Caki2 (cell line): ENCODE measurements at regions not wholly inside any gene's neighbourhood (a gene's known extent, or its start where the extent isn't known, plus 50 kb on each side); places are given as distances from the start of the nearest gene placed in this dataset.

Source experiments
- DNase-seq: peaks from one replicate; pipeline ENCODE4 v3.0.0-alpha.2; 2015; ENCODE audit warnings: low read depth
- in situ Hi-C: cut with HindIII; loops from 2 replicates; pipeline ENCODE4 v1.10.0; 2016; ENCODE audit warnings: low sequenced_read_pairs, low pct_unique_long_range_greater_than_20kb, mixed read lengths

DNA sequence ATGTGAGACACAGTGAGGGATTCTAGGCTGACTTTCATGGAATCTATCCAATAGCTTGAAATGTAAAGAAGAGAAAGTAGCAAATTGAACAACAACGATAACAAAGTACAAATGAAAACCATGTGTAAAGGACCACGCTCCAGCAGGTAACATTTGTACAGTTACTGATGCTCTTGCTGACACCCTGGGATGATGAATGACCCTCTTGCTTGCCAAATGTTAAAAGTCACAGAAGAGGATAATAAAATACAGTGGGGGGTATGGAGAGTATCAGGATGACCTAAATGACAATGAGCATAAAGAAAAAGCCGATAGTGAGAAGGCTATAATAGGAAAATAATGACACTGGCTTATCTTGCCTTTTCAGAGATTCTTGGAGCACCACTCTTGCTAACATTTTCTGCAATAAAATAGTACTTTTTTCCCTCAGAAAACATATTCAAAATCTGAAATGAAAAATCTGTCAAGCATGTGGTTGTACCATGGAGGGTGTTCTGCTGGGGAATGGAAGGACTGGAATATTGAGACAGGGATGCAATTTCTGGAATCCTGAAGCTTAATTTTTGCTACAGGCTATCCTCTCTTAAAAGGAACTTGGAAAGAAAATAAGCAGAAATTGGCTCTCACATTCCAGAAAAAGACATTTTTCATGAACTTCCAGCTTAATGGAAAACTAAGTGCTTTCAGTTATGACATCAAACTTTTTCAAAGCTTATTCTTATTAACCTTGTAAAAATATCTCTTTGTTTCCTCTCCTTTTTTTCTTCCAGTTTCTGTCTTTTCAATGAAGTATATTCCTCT is 303.2 kb upstream of the GHITM start:
- no peak for DNase-seq
- in situ Hi-C loops, result no loop called here

DNA sequence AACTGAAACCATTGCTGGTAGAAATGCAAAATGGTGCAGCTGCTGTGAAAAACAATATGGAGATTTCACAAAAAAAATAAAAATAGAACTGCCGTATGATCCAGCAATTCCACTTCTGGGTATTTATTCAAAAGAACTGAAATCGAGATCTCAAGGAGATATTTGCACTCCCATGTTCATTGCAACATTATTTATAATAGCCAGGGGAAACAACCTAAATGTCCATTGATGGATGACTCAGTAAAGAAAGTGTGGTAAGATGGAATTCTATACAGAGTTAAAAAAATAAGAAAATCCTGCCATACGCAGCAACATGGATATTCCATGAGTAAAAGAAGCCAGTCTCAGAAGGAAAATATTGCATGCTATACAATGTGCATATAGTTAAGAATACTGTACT is 290.6 kb upstream of the GHITM start:
- in situ Hi-C loops, result no loop called here
- no peak for DNase-seq

DNA sequence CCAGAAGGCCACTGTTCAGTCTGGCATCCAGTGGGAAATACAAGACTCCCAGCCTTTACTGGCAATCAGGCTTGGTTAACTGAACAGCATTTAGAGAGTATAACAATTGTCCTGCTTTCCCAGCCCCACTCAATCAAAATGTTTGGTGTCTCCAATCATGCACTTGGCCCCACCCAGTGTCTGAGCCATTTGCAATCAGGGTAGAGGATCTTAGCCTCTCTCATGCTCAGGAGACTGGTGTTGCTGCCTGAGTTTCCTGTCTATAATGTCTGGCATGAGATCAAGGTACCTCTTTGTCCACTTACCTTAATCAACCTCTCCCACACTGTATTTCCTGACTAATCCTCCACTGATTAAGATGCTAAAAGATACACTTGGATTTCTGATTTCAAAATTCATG is 290.2 kb upstream of the GHITM start:
- in situ Hi-C loops, result no loop called here
- no peak for DNase-seq

DNA sequence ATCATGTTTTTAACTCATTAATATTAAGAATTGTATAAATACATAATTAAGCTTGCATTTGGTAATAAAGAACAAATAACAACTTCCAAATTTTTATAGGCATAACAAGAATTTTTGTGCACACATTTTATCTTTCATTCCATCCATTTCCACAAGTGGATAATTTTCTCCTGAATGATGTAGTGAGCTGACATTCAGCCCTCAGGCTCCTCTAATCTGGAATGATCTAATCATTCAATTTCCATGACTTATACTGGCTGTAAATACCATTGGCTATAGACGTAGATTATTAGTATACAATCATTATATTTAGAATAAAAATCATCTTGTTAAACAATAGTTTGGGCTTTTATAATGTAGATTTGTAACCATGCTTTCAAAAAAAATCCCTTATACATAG is 287.2 kb upstream of the GHITM start:
- DNase-seq, result no peak
- in situ Hi-C loops, result no loop called here

DNA sequence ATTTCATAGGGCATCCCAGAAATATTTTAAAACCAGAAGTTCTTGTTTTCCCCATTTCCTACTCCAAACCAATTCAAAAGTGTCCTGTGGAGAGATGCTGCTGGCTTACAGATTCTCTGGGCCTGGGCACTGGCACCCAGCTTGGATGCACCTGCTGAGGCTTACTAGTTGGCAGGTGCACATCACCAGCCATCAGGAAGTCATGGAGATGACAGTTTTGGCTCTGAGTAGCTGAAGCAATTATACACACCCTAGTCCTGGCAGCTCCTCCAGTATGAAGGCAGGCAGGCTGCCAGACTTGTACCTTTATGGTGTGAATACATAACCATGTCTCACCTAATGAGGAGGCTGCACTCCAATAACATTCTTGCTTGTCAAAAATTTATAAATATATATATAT is 276.6 kb upstream of the GHITM start:
- no peak for DNase-seq
- in situ Hi-C loops, result no loop called here

DNA sequence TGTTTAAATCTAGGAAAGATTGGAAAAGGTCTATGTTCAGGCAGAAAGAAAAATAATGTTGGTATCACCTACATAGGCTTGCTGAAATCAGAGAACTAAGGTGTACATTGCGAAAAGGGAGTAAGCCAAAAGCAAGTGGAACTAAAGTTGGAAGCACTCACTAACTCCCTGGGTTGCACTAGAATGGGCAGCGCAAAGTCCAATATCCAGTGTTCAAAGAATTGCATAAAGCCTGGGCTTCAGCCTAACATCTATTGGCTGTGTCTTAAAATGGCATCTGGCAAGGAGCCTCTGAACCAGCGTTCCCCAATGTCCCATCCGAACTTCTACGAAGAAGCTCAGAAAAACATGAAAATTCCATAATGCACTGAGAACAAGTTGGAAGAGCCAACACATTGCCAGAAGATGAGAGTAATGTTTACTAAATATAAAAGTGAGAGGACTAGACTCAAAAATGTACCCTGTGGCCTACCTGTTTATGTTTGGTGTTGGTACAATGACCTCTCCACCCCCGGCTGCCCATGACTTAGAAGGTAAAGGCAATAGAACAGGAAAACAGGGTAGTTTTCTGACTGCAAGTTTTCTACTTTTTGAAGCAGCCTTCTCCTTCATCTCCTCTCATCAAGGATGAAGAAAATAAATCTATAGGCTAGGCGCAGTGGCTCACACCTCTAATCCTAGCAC is 275.9 kb upstream of the GHITM start:
- DNase-seq, result no peak
- in situ Hi-C loops, result no loop called here

DNA sequence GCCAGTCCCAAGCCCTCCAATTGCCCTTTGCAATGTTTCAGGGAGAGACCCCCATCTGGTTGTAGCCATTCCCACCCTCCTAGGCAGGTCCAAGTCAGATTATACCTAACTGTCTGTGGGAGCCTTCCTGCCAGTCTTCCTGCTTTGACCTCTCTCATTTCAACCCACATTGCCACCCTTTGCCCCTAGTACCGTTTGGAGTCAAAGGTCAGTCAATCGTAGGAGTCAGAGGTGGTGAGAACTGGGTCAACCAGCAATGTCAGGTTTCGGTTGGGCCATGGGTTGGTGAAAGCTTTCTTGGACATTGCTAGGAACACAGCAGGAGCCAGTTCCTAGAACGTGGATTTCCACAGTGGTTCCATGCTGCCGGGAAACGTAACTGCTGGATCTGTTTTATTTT is 269.4 kb upstream of the GHITM start:
- no peak for DNase-seq
- in situ Hi-C loops, result no loop called here

DNA sequence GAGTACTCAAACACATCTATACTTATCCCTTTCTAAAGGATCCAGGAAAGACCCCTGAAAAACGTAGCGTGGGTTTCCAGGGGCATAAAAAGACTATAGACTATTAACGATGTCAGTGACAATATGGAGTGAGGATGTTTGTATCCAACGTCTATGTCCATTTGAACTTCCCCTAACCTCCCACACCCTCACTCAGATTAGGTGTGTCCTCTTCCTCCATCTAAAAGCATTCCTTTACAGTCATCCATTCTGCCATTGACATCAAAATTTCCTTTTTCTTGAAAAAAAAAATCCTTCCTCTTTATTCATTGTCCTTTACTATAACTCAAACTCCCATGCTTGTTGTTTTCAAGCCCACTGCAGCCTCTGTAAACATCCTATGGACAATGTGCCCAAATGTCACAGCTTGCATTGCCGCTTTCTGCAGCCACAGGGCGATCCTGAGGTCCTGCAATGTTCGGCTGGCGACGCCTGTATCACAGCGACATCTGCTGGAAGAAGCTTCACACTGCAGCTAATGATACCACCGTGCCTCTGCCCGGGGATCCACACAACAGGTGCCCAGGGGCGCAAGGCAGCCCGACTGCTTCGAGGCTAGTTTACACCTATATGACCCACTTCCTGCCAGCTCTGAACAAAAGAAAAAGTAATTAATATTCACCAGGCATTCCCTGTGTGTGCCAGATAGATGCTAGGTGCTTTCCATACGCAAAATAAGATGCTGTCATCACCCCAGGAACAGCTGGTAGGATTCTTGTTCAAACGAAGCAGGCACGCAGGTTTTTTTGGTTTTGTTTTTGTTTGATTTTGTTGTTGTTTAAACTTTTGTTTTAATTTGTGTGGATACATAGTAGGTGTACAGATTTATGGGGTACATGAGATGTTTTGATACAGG is 267.9 kb upstream of the GHITM start:
- in situ Hi-C loops, result no loop called here
- DNase-seq, result peak; percentile 53

DNA sequence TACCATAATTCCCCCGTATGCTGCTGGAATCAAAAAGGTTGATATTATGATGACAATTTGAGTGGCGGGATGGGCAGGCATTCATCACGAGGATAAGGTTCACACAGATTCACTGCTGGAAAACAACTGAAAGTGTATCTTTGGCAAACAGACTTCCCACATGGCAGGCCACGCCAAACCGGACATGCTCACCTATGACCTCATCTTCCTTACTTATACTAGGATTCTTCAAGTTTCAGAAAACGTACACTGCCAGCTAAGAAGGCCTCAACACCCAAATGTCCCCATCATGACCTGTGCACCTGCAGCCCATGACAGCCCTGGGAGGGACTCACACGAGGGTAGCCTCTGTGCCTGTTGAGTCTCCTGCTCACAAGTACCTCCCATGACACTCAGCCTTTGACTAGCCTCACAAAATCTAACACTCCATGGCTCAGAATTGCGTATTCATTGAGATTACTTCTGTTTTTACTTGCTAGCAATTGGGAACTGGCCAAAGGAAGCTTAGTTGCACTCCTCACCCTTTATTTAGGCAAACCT is 259.0 kb upstream of the GHITM start:
- in situ Hi-C loops, result no loop called here
- no peak for DNase-seq

DNA sequence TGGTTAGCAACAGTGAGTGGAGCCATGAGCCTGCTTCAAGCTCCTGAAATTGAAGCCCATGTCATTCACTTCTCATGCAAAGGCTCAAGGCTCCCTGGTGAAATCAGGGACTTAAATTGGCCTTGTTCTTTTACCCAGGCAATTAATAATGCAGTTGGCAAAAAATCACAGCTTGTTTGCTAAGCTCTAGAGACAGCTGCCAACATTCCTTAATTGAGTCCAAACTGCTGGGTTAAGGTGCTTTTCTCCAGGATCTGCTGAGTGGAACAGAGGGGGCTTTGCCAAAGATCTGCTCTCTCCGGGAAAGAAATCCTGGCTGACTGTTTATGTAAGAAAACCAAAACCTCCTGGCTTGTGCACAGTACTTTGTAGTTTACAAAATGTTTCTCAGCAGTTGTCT is 257.6 kb upstream of the GHITM start:
- in situ Hi-C loops, result no loop called here
- no peak for DNase-seq

DNA sequence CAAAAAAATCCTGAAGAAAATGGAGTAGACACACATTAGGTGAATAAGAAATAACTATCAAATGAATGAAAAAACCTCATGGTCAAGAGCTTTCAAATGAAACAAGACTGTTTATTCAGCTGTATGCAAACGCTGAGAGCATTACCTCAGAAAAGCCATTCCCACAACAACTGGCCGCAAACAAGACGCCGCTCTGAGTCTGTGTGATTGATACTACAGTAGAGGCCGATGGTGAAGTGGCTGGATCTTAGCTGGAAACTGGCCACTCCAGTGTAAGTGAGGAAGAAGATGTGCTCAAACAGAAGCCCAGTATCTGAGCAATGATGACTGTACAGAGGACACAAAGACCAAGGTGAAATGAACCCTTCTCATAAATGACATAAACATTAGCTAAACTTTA is 252.4 kb upstream of the GHITM start:
- in situ Hi-C loops, result no loop called here

DNA sequence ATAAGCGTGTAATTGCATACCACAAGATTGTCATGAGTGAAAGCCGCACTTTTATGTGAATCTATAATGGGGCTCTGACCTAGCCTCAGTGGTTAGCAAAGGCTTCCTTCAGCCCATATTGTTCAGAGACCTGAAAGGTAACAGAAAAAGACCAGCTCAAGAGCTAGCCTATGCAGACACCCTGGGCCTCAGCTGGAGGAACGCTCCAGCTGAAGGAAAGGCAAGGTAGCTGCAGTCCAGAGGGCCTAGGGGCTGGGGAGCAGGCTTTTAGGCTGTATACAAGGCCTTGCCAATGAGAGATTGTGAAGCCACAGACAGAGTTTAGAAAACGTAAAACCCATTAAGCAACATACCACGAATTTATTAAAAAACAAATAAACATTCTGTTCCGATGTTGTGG is 246.6 kb upstream of the GHITM start:
- no peak for DNase-seq
- in situ Hi-C loops, result no loop called here

More for the DNA sequence above, 252.4 kb upstream of the GHITM start:
- no peak for DNase-seq

DNA sequence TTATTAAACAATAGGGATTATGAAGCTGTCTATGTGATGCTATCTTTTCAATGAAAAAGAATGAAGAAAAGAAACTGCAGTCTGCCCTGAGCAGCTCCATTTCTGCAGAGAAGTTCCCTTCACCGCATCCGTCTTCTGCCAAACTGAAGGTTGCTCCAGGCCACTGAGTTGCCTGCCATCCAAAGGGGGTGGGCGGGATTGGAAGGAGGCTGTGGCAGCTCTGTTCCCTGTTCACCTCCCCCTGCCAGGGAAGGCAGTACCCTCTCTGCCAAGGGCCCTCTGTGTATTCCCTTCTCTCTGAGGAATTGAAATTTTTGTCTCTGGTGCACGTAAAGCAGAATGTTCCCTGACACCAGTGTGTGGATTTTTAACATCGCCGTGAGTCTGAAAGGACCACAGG is 243.1 kb upstream of the GHITM start:
- DNase-seq, result no peak
- in situ Hi-C loops, result no loop called here

DNA sequence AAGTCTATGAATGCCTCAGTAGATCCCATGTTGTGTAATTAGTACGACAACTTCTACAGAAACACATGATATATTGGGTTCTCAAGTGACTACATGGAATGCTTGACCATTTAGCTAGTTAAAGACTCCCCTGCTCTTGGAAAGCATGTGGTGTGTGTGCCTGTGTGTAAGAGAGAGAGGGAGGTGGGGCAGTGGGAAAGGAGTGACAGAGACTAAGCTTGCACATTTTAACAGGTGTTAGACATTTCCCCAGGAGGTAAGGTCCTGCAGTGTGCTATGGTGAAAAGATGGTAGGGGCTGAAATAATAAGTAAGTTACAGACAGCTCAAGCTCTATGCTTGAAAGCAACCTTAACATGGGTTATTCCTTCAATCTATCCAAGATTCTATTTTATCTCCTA is 241.7 kb upstream of the GHITM start:
- no peak for DNase-seq
- in situ Hi-C loops, result no loop called here

DNA sequence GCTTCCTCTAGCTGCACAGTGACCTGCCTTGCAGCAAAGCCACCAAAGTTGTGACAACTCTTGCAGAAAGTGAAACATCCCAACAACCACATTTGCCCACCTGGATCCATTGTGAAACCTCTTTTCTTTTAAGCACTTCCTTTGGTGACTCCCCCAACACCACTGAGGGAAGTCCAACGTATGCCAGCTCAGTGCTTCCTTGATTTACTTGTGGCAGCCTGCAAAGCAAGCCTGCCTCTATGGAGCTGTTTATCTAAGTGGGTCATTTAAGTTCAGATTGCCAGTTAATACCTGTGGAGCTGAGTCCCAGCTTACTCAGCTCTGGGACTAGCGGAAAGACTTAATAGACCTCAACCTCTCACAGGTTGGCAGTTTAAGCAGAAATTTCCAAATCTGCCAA is 230.8 kb upstream of the GHITM start:
- in situ Hi-C loops, result no loop called here
- no peak for DNase-seq

DNA sequence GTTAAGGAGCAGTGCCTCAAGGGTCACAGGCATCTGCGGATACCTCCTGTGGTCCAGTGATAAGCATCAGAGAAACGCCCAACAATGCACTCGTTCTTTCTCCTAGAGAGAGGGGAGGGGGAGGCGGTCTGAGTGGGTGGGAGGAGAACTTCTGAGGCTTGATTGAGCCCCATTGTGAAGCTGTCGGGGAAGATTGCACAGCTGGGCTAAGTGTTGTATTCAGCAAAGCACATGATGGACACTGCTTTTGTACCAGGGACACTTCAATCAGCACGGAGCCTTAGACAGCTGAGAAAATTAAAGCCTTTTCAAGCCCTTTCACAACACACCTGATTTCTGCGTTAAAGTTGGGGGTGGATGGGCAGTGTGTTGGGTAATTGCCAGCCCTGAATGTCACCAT is 230.3 kb upstream of the GHITM start:
- in situ Hi-C loops, result no loop called here

DNA sequence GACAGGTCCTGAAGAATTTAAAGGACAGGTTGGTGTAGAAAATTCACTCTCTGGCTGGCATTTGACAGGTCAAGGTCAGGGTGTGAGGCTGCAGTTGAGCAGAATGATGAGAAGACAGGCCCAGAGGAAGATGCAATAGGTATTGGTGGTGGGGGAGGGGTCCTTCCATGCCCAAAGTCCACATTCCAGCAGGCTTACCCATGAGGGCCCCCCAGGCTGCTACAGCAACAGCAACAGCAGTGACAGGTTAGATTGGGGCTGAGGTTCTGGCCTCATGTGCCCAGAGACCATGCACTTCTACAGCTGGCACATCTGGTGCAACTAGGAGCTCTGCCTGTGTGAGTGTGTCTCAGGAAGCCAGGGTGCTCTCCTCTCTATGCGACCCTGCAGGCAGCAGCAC is 223.5 kb upstream of the GHITM start:
- in situ Hi-C loops, result no loop called here
- no peak for DNase-seq

More for the DNA sequence above, 230.3 kb upstream of the GHITM start:
- no peak for DNase-seq

DNA sequence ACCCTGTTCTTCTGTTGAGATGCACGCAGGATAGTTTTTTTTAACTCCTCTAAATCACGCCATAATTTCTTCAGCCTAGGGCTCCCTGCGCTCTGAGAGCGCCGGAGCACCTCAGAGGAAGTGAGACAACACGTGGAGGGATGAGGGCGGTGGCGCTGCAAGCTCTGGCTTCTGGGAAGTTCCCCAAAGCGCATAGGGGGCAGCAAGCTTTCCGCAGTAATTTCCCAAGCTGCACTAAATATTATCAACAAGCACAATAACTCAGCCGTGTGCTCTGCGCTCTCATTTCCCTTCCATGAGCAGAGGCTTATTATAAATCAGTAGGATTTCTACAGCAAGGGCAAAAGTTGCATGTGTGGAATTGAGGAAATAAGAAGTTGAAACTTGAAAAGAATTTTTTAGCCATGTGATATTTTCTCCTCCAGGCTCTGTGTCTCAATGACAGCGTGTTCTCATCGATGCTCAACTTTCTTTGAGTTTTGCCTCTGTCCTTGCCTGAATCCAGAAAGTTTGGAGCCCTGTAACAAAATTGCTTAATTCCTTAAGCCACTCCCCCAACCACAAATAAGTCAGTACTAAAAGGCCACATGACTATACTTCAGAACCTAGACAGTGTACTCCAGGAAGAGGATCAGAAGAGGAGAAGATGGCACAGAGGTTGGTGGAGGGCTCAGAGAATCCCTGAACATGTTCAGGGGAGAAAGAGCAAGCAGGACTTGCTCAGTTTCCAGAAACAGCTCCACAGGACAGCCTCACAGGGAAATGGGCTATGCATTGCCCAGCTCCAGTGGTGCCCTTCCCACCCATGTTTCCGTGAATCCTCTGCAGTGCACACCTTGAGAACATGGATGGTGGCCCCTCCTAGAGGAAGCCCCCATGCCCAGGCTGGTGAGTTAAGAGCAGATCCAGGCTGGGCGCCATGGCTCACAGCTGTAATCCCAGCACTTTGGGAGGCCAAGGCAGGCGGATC is 221.5 kb upstream of the GHITM start:
- in situ Hi-C loops, result no loop called here
- no peak for DNase-seq
